ENCODE measurements at regions not wholly inside any gene's neighbourhood (a gene's known extent, or its start where the extent isn't known, plus 50 kb on each side); places are given as distances from the start of the nearest gene placed in this dataset.

DNA sequence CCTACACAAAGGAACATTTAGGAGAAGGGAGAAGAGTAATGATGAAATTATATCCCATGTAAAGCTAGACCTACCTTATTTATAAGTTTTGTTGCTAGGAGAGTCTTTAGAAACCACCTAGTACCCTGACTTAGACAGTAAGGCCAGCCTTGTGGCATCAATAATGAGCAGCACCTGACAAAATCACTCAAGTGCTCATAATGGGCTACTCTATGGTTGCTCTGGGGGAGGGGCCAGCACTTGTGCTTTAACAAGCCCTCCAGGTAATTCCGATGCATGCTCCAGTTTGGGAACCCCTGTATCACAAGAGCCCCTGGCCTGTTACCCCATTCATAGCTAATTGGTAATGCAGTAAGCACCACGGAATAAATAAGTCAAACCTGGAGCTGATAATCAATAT is 102.9 kb upstream of the ALK start:
- Mint-ChIP-seq H3K36me3 (no peaks in the 10 kb centered on the region), H3K4me1 (0 out of 2 replicates have a peak, but pooled peaks cover 8% of the 10 kb centered on the region), H3K27ac (no peak overlapping the region), H3K9me3 (no peaks in the 10 kb centered on the region), H3K27me3 (ENCODE audit: low read depth) (no peaks in the 10 kb centered on the region), H3K4me3 (no peak overlapping the region)
- POLR2A ChIA-PET, result no interaction called here
- ATAC-seq (no peak), DNase-seq (ENCODE audit: low spot score) (no peak)
- CTCF ChIA-PET, result interaction anchor here (1.8 to 5.3 kb wide), 2 partner anchors 96 to 103 kb away, joined by 7 to 71 read pairs; partner anchors contain the start of gene ALK
- no peak for TF ChIP-seq EMX1 (CRISPR knock-in tag; IDR thresholded peaks at IDR 0.05)
- no peak for TF ChIP-seq NR3C1 (CRISPR knock-in tag; conservative IDR thresholded peaks at IDR 0.05; ENCODE audit: low read depth)
- no peak for TF ChIP-seq PRRX2 (CRISPR knock-in tag; IDR thresholded peaks at IDR 0.05)
- TF ChIP-seq ZNF671 (CRISPR knock-in tag; IDR thresholded peaks at IDR 0.05), result no peak
- TF ChIP-seq, protein P1, sequence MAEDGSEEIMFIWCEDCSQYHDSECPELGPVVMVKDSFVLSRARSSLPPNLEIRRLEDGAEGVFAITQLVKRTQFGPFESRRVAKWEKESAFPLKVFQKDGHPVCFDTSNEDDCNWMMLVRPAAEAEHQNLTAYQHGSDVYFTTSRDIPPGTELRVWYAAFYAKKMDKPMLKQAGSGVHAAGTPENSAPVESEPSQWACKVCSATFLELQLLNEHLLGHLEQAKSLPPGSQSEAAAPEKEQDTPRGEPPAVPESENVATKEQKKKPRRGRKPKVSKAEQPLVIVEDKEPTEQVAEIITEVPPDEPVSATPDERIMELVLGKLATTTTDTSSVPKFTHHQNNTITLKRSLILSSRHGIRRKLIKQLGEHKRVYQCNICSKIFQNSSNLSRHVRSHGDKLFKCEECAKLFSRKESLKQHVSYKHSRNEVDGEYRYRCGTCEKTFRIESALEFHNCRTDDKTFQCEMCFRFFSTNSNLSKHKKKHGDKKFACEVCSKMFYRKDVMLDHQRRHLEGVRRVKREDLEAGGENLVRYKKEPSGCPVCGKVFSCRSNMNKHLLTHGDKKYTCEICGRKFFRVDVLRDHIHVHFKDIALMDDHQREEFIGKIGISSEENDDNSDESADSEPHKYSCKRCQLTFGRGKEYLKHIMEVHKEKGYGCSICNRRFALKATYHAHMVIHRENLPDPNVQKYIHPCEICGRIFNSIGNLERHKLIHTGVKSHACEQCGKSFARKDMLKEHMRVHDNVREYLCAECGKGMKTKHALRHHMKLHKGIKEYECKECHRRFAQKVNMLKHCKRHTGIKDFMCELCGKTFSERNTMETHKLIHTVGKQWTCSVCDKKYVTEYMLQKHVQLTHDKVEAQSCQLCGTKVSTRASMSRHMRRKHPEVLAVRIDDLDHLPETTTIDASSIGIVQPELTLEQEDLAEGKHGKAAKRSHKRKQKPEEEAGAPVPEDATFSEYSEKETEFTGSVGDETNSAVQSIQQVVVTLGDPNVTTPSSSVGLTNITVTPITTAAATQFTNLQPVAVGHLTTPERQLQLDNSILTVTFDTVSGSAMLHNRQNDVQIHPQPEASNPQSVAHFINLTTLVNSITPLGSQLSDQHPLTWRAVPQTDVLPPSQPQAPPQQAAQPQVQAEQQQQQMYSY (CRISPR knock-in tag; IDR thresholded peaks at IDR 0.05), result no peak
- TF ChIP-seq, protein P2, sequence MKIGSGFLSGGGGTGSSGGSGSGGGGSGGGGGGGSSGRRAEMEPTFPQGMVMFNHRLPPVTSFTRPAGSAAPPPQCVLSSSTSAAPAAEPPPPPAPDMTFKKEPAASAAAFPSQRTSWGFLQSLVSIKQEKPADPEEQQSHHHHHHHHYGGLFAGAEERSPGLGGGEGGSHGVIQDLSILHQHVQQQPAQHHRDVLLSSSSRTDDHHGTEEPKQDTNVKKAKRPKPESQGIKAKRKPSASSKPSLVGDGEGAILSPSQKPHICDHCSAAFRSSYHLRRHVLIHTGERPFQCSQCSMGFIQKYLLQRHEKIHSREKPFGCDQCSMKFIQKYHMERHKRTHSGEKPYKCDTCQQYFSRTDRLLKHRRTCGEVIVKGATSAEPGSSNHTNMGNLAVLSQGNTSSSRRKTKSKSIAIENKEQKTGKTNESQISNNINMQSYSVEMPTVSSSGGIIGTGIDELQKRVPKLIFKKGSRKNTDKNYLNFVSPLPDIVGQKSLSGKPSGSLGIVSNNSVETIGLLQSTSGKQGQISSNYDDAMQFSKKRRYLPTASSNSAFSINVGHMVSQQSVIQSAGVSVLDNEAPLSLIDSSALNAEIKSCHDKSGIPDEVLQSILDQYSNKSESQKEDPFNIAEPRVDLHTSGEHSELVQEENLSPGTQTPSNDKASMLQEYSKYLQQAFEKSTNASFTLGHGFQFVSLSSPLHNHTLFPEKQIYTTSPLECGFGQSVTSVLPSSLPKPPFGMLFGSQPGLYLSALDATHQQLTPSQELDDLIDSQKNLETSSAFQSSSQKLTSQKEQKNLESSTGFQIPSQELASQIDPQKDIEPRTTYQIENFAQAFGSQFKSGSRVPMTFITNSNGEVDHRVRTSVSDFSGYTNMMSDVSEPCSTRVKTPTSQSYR (CRISPR knock-in tag; IDR thresholded peaks at IDR 0.05), result no peak
- TF ChIP-seq, protein P3, sequence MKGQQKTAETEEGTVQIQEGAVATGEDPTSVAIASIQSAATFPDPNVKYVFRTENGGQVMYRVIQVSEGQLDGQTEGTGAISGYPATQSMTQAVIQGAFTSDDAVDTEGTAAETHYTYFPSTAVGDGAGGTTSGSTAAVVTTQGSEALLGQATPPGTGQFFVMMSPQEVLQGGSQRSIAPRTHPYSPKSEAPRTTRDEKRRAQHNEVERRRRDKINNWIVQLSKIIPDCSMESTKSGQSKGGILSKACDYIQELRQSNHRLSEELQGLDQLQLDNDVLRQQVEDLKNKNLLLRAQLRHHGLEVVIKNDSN (CRISPR knock-in tag; IDR thresholded peaks at IDR 0.05), result no peak
- TF ChIP-seq CREB1 (CRISPR knock-in tag; IDR thresholded peaks at IDR 0.05), result no peak
- TF ChIP-seq MYBL2 (CRISPR knock-in tag; IDR thresholded peaks at IDR 0.05), result no peak
- no peak for TF ChIP-seq SP1 (CRISPR knock-in tag; conservative IDR thresholded peaks at IDR 0.05)
- TF ChIP-seq MXD4 (CRISPR knock-in tag; IDR thresholded peaks at IDR 0.05; ENCODE audit: borderline replicate concordance), result no peak
- TF ChIP-seq, protein P4, sequence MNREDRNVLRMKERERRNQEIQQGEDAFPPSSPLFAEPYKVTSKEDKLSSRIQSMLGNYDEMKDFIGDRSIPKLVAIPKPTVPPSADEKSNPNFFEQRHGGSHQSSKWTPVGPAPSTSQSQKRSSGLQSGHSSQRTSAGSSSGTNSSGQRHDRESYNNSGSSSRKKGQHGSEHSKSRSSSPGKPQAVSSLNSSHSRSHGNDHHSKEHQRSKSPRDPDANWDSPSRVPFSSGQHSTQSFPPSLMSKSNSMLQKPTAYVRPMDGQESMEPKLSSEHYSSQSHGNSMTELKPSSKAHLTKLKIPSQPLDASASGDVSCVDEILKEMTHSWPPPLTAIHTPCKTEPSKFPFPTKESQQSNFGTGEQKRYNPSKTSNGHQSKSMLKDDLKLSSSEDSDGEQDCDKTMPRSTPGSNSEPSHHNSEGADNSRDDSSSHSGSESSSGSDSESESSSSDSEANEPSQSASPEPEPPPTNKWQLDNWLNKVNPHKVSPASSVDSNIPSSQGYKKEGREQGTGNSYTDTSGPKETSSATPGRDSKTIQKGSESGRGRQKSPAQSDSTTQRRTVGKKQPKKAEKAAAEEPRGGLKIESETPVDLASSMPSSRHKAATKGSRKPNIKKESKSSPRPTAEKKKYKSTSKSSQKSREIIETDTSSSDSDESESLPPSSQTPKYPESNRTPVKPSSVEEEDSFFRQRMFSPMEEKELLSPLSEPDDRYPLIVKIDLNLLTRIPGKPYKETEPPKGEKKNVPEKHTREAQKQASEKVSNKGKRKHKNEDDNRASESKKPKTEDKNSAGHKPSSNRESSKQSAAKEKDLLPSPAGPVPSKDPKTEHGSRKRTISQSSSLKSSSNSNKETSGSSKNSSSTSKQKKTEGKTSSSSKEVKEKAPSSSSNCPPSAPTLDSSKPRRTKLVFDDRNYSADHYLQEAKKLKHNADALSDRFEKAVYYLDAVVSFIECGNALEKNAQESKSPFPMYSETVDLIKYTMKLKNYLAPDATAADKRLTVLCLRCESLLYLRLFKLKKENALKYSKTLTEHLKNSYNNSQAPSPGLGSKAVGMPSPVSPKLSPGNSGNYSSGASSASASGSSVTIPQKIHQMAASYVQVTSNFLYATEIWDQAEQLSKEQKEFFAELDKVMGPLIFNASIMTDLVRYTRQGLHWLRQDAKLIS (CRISPR knock-in tag; IDR thresholded peaks at IDR 0.05; ENCODE audit: borderline replicate concordance), result no peak

DNA sequence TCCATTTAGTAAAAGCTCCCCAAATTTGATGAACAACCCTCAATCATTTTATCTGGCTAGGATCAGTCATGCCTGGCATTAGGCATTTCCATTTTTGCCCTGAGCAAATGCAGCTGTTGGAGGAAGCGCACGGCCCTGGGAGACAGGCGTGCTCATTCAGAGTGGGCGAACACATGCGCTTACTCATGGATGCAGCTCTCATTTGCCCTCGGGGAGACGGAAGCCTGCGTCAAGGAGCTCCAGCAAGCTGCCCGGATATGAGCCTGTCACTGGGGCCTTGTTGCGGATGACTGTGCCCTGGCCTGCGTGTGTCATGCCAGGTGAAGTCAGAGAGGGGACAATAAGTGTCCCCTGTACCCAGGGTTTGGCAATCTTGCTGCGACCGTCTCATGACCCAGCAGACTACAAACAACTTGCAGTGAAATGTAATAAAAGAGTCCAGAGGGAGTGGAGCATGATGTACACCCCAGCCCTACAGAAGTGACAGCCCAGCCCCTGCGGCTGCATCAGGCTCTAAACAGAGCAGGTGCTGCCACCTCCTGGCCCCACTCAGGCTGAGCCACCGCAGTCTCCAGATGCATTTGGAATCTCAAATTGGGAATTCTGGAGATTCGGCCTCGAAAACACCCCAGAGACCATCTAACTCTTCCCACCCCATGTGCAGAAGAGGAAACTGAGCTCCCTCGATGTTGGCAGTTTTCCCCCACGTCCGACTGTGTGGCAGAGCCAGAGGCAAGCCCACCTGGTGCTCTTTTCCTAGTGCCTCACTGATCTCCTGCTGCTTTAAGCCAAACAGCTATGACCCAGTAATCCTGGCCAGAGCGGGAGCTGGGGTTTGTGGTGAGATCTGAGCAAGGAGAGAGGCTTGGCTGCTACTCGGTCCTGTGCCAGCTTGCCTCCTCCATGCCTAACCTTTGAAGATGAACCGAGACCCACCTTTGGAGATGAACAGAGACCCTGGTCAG is 105.0 kb upstream of the ALK start:
- H3K9me3 Mint-ChIP-seq, result no peaks in the 10 kb centered on the region
- peak; percentile 73 for DNase-seq (ENCODE audit: low spot score)
- H3K4me3 Mint-ChIP-seq, result no peak overlapping the region
- ChIA-PET CTCF (interaction anchor here (0.6 to 5.3 kb wide), 8 partner anchors 12 to 184 kb away, joined by 3 to 71 read pairs (median 4); partner anchors contain the start of gene ALK), POLR2A (interaction anchor here (0.5 kb wide), 1 partner anchor 266 kb away, joined by 3 read pairs; no protein-coding TSS in a partner anchor)
- H3K4me1 Mint-ChIP-seq, result peaks cover 25% of the 10 kb centered on the region
- no peaks in the 10 kb centered on the region for H3K27me3 Mint-ChIP-seq (ENCODE audit: low read depth)
- H3K27ac Mint-ChIP-seq, result no peak overlapping the region
- peak; percentile 87 for ATAC-seq
- no peaks in the 10 kb centered on the region for H3K36me3 Mint-ChIP-seq
- TF ChIP-seq, protein P5, sequence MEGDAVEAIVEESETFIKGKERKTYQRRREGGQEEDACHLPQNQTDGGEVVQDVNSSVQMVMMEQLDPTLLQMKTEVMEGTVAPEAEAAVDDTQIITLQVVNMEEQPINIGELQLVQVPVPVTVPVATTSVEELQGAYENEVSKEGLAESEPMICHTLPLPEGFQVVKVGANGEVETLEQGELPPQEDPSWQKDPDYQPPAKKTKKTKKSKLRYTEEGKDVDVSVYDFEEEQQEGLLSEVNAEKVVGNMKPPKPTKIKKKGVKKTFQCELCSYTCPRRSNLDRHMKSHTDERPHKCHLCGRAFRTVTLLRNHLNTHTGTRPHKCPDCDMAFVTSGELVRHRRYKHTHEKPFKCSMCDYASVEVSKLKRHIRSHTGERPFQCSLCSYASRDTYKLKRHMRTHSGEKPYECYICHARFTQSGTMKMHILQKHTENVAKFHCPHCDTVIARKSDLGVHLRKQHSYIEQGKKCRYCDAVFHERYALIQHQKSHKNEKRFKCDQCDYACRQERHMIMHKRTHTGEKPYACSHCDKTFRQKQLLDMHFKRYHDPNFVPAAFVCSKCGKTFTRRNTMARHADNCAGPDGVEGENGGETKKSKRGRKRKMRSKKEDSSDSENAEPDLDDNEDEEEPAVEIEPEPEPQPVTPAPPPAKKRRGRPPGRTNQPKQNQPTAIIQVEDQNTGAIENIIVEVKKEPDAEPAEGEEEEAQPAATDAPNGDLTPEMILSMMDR (IDR thresholded peaks at IDR 0.05), result peak; percentile 60
- TF ChIP-seq FOXP1 (CRISPR knock-in tag; IDR thresholded peaks at IDR 0.05; ENCODE audit: borderline replicate concordance) (no peak), ZNF232 (CRISPR knock-in tag; IDR thresholded peaks at IDR 0.05) (no peak), EMX1 (CRISPR knock-in tag; IDR thresholded peaks at IDR 0.05) (no peak), MXD4 (CRISPR knock-in tag; IDR thresholded peaks at IDR 0.05; ENCODE audit: borderline replicate concordance) (no peak), ZNF138 (CRISPR knock-in tag; conservative IDR thresholded peaks at IDR 0.05) (no peak), RELA (CRISPR knock-in tag; IDR thresholded peaks at IDR 0.05; ENCODE audit: borderline replicate concordance) (no peak)
- TF ChIP-seq, protein P6, sequence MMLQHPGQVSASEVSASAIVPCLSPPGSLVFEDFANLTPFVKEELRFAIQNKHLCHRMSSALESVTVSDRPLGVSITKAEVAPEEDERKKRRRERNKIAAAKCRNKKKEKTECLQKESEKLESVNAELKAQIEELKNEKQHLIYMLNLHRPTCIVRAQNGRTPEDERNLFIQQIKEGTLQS (CRISPR knock-in tag; conservative IDR thresholded peaks at IDR 0.05), result no peak

Data from WTC11 (cell line).